Ascending aorta (tissue), 2 donors: ENCODE measurements at regions not wholly inside any gene's neighbourhood (a gene's known extent, or its start where the extent isn't known, plus 50 kb on each side); places are given as distances from the start of the nearest gene placed in this dataset.
"Not testable (repeated sequence)": the region's sequence is repeated elsewhere in the genome, so short reads cannot be mapped to it uniquely, and the experiment has no call there.

Experiments
- DNase-seq, 2 donors: peaks; one replicate each; pipeline ENCODE4 v3.0.0-alpha.2; 2019; ENCODE audit warnings: low spot score in 2 of 2
- H3K27ac ChIP-seq, 2 donors: fragments of 200-600 bp; sonication (generic); one replicate each; pipeline ENCODE4 v1.5.1; 2016 to 2017; ENCODE audit warnings: mild to moderate bottlenecking in 1 of 2
- H3K27me3 ChIP-seq: fragments of 200-600 bp; sonication (generic); one replicate; pipeline ENCODE4 v1.5.1; 2017
- H3K36me3 ChIP-seq, 2 donors: fragments of 200-600 bp; sonication (generic); one replicate each; pipeline ENCODE4 v1.5.1; 2016
- H3K4me1 ChIP-seq, 2 donors: fragments of 200-600 bp; sonication (generic); one replicate each; pipeline ENCODE4 v1.5.1; 2016 to 2017; ENCODE audit warnings: mild to moderate bottlenecking in 1 of 2
- H3K4me3 ChIP-seq, 2 donors: fragments of 200-600 bp; sonication (generic); one replicate each; pipeline ENCODE4 v1.5.1; 2016 to 2017; ENCODE audit warnings: mild to moderate bottlenecking in 1 of 2
- H3K9me3 ChIP-seq, 2 donors: fragments of 200-600 bp; sonication (generic); one replicate each; pipeline ENCODE4 v1.5.1; 2016
- intact Hi-C: fragments of 100-400 bp; cut with DNase I; formaldehyde crosslinking; loops from one replicate; pipeline ENCODE4 v1.15.1; 2023
- TF ChIP-seq, protein P1 (sequence below), 3 experiments: fragments of 200-600 bp in 2 of 3; fragments of 450-650 bp in 1 of 3; sonication (generic) in 2 of 3; IDR thresholded peaks; one replicate each; pipeline ENCODE4 v1.5.1; 2016 to 2019; ENCODE audit warnings: antibody characterized with exemption in 3 of 3, mild to moderate bottlenecking in 1 of 3, moderate library complexity in 1 of 3

DNA sequence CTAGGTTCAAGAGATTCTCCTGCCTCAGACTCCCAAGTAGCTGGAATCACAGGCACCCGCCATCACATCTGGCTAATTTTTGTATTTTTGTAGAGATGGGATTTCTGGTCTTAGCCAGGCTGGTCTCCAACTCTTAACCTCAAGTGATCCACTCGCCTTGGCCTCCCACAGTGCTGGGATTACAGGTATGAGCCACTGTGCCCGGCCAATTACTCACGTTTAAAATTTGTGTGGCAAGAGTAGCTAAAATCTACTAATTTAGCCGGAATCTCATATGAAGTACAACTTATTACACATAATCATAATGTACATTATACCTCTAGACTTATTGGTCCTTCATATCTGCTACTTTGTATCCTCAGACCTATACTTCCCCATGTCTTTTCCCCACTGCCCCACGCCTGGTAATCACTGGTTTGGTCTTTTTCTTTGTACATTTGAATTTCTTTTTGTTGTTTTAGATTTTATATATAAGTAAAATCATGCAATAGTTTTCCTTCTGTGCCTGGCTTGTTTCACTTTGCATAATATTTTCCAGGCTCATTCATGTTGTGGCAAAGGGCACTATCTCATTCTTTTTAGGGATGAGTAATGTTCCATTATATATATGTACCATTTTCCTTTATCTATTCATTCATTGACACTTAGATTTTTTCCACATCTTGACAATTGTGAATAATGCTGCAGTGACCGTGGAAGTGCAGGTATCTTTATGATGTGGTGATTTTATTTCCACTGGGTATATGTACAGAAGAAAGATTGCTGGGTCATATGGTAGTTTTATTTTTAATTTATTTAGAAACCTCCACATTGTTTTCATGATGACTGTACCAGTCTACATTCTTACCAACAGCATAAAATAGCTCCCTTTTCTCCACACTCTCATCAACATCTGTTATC, 605.0 kb upstream of the CBLB start:
- TF ChIP-seq, protein P1, sequence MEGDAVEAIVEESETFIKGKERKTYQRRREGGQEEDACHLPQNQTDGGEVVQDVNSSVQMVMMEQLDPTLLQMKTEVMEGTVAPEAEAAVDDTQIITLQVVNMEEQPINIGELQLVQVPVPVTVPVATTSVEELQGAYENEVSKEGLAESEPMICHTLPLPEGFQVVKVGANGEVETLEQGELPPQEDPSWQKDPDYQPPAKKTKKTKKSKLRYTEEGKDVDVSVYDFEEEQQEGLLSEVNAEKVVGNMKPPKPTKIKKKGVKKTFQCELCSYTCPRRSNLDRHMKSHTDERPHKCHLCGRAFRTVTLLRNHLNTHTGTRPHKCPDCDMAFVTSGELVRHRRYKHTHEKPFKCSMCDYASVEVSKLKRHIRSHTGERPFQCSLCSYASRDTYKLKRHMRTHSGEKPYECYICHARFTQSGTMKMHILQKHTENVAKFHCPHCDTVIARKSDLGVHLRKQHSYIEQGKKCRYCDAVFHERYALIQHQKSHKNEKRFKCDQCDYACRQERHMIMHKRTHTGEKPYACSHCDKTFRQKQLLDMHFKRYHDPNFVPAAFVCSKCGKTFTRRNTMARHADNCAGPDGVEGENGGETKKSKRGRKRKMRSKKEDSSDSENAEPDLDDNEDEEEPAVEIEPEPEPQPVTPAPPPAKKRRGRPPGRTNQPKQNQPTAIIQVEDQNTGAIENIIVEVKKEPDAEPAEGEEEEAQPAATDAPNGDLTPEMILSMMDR (IDR thresholded peaks at IDR 0.05), result no peak
- no peak overlapping the region for H3K27ac ChIP-seq
- H3K4me3 ChIP-seq, result no peak overlapping the region
- DNase-seq, result no peak
- H3K36me3 ChIP-seq, result no peaks in the 10 kb centered on the region
- H3K9me3 ChIP-seq, result peaks cover 0 to 6% of the 10 kb centered on the region in 2 donors
- H3K27me3 ChIP-seq, result no peaks in the 10 kb centered on the region
- H3K4me1 ChIP-seq, result no peaks in the 10 kb centered on the region
- intact Hi-C loops, result no loop called here

DNA sequence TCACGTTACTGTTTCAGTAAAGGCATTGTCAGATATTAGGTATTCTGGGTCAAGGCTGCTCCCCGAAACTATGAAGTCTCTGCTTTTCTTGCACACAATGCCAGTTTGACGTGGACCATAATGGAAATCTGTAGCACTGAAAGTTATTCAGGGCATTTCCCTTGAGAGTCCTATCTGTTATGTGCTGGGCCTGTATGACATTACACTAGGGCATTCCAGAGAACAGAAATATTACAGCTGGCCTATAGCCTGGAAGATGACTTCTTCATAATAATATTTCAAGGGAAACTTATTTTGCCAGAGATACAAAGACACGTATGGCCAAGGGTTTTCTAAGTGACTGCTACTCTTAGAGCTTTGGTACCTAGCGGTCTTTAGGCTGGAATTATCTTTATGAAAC, 613.6 kb upstream of the CBLB start:
- H3K9me3 ChIP-seq, result peaks cover 0 to 13% of the 10 kb centered on the region in 2 donors
- TF ChIP-seq, protein P1 (IDR thresholded peaks at IDR 0.05), result no peak
- DNase-seq, result no peak
- intact Hi-C loops, result no loop called here
- H3K27ac ChIP-seq, result no peak overlapping the region
- H3K27me3 ChIP-seq, result no peaks in the 10 kb centered on the region
- H3K4me1 ChIP-seq, result no peaks in the 10 kb centered on the region
- H3K36me3 ChIP-seq, result no peaks in the 10 kb centered on the region
- no peak overlapping the region for H3K4me3 ChIP-seq

DNA sequence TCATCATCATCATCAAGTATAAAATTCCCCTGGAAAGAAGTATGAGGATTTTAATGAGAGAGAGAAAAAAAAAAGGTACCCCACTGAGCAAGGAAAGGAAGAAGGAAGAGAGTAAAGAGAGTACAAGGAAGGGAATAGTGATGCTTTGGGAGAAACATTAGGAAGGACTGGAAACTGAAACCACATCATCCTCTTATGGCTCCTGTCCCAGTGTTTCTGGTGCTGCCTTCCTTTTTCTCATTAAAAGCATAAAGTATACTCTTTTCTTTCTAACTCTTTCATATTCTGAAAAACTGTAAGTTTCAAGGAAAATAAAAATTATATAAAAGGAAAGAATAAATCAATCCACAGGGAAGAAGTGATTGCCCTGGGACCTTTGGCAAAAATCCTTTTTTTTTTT, 616.4 kb upstream of the CBLB start:
- Histone ChIP-seq H3K27me3 (no peaks in the 10 kb centered on the region), H3K9me3 (no peaks in the 10 kb centered on the region), H3K27ac (no peak overlapping the region), H3K36me3 (no peaks in the 10 kb centered on the region), H3K4me3 (no peak overlapping the region), H3K4me1 (no peaks in the 10 kb centered on the region)
- TF ChIP-seq, protein P1 (IDR thresholded peaks at IDR 0.05), result no peak
- DNase-seq, result no peak
- intact Hi-C loops, result no loop called here

DNA sequence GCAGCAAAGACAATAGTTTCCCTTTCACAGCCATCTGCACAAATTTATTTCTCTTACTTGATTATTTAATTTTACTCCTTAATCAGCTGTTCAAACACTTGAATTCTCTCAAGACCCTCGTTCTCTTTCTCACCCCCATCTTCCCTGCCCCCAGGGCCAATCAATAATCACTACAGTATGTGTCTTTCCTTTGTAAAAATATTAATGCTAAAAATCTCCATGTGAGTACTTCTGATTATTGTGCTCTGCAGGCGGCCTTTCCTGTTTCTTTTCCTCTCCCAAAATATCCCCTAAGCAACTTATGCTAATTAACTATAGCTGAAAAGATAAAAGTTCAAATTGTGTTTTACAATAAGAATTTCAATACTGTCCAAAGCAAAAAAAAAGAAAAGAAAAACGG, 617.0 kb upstream of the CBLB start:
- H3K4me3 ChIP-seq, result no peak overlapping the region
- H3K4me1 ChIP-seq, result no peaks in the 10 kb centered on the region
- H3K27me3 ChIP-seq, result no peaks in the 10 kb centered on the region
- no peak overlapping the region for H3K27ac ChIP-seq
- no peak for DNase-seq
- no peaks in the 10 kb centered on the region for H3K9me3 ChIP-seq
- TF ChIP-seq, protein P1 (IDR thresholded peaks at IDR 0.05), result no peak
- H3K36me3 ChIP-seq, result no peaks in the 10 kb centered on the region
- intact Hi-C loops, result no loop called here

DNA sequence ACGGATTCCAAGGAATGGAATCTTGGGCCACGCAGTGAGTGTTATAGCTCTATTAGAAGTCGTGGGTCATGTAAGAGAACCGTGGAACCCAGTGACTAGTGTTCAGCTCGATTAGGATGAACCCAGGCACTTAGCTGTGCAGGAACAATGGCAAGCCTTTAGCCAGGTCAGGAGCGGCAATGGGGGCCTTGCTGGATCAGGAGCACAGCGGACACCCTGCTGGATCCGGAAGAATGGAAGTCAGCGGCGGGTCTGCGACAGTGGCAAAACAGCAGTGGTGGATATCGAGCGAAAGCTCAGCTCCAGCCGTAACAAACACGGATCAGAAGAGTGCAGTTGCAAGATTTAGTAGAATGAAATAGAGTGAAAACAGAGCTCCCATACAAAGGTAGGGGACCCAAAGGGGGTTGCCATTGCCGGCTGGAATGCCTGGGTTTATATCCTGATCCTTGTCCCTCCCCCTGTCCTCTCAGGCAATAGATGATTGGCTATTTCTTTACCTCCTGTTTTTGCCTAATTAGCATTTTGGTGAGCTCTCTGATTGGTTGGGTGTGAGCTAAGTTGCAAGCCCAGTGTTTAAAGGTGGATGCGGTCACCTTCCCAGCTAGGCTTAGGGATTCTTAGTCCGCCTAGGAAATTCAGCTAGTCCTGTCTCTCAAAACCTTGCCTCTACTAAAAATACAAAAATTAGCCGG, 618.3 kb upstream of the CBLB start:
- H3K36me3 ChIP-seq, DNase-seq, H3K4me1 ChIP-seq, H3K4me3 ChIP-seq, intact Hi-C loops, H3K9me3 ChIP-seq, H3K27ac ChIP-seq, H3K27me3 ChIP-seq: not testable (repeated sequence)

DNA sequence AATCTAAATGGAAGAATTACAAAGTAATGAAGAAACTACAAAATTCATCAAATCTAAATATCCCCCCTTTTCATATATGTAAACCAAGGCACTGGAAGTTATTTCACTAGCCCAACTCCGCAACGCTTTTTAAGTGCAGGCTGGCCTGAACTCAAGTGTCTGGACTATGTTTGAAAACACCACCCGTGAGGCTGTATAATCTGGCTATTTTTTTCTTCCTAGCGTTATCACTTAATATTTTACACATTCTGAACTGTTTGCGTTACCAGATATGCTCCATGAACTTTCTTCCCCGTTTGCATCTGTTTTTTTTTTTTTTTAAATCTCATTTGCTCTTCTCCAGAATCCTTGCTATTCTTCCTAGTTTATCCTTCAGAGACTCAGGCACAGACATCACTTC, 619.5 kb upstream of the CBLB start:
- no peak for DNase-seq
- TF ChIP-seq, protein P1 (IDR thresholded peaks at IDR 0.05), result no peak
- H3K4me1 ChIP-seq, result no peaks in the 10 kb centered on the region

More for the DNA sequence above, 619.5 kb upstream of the CBLB start:
- Histone ChIP-seq H3K4me3 (no peak overlapping the region), H3K27ac (no peak overlapping the region), H3K36me3 (no peaks in the 10 kb centered on the region), H3K9me3 (no peaks in the 10 kb centered on the region), H3K27me3 (no peaks in the 10 kb centered on the region)
- intact Hi-C loops, result no loop called here
